ENCODE measurements at regions not wholly inside any gene's neighbourhood (a gene's known extent, or its start where the extent isn't known, plus 50 kb on each side); places are given as distances from the start of the nearest gene placed in this dataset.

- no peak for TF ChIP-seq NANOG (IDR thresholded peaks at IDR 0.05; ENCODE audit: insufficient read depth, low read depth, low read length, poor library complexity, severe bottlenecking)
- no peak for TF ChIP-seq CTCF (IDR thresholded peaks at IDR 0.05; ENCODE audit: control extremely low read depth in 1 of 3, insufficient read depth in 1 of 3, low read depth in 1 of 3, low read length in 3 of 3)
- no peak for TF ChIP-seq ATF3 (IDR thresholded peaks at IDR 0.05; ENCODE audit: insufficient read depth, low read depth, low read length)
These were observed 219.3 kb downstream of the DHX35 start for GRCh38 chr20:39181490-39181889.
